Liver (tissue), 3 donors: ENCODE measurements at regions not wholly inside any gene's neighbourhood (a gene's known extent, or its start where the extent isn't known, plus 50 kb on each side); places are given as distances from the start of the nearest gene placed in this dataset.

Source experiments
- CTCF ChIP-seq: fragments of 150-350 bp; IDR thresholded peaks from 2 replicates; pipeline ENCODE4 v1.5.1; 2017; ENCODE audit warnings: improper control_type of control experiment, low read depth, low read length; ENCODE audit not compliant: missing input control
- EGR1 ChIP-seq, 2 donors: IDR thresholded peaks; 2 replicates each; pipeline ENCODE4 v1.6.1; 2016 to 2018; ENCODE audit warnings: antibody characterized with exemption in 2 of 2, low read depth in 2 of 2
- GABPA ChIP-seq, 2 donors: IDR thresholded peaks in 1 of 2; conservative IDR thresholded peaks in 1 of 2; 2 replicates each; pipeline ENCODE4 v1.6.1; 2016; ENCODE audit warnings: antibody characterized with exemption in 2 of 2, mild to moderate bottlenecking in 1 of 2, moderate library complexity in 1 of 2
- JUND ChIP-seq, 2 donors: IDR thresholded peaks; 2 replicates each; pipeline ENCODE4 v1.6.1; 2016; ENCODE audit warnings: antibody characterized with exemption in 2 of 2
- MAX ChIP-seq: IDR thresholded peaks from 2 replicates; pipeline ENCODE4 v1.6.1; 2016; ENCODE audit warnings: antibody characterized with exemption
- REST ChIP-seq: IDR thresholded peaks from 2 replicates; pipeline ENCODE4 v1.6.1; 2016; ENCODE audit warnings: antibody characterized with exemption, mild to moderate bottlenecking
- SP1 ChIP-seq: IDR thresholded peaks from 2 replicates; pipeline ENCODE4 v1.6.1; 2018; ENCODE audit warnings: antibody characterized with exemption, mild to moderate bottlenecking
- YY1 ChIP-seq: IDR thresholded peaks from 2 replicates; pipeline ENCODE4 v1.6.1; 2016; ENCODE audit warnings: antibody characterized with exemption, mild to moderate bottlenecking
- ZBTB33 ChIP-seq: IDR thresholded peaks from 2 replicates; pipeline ENCODE4 v1.6.1; 2016; ENCODE audit warnings: antibody characterized with exemption
- donor health status: healthy.
- donor health status: healthy.

- TF ChIP-seq CTCF (no peak), SP1 (no peak), EGR1 (IDR thresholded peaks at IDR 0.05; ENCODE audit: low read depth in 2 of 2) (no peak), ZBTB33 (no peak), YY1 (no peak), JUND (IDR thresholded peaks at IDR 0.05) (no peak), MAX (no peak), GABPA (IDR thresholded peaks at IDR 0.05 in 1 of 2, conservative IDR thresholded peaks at IDR 0.05 in 1 of 2) (no peak), REST (no peak)
Measured at GRCh38 chr2:120528693-120529076, 182.7 kb downstream of the INHBB start.
